GM18511 (cell line): ENCODE measurements at regions not wholly inside any gene's neighbourhood (a gene's known extent, or its start where the extent isn't known, plus 50 kb on each side); places are given as distances from the start of the nearest gene placed in this dataset.
A peak's percentile ranks its signal among the peaks of the same experiment; 100 is the strongest.
"Not testable (repeated sequence)": the region's sequence is repeated elsewhere in the genome, so short reads cannot be mapped to it uniquely, and the experiment has no call there.

ENCODE experiments used
- ATAC-seq: cut with Tn5 transposase; IDR thresholded peaks from one replicate; pipeline ENCODE4 v1.9.1; 2021; ENCODE audit warnings: mild to moderate bottlenecking, moderate library complexity; ENCODE audit not compliant: unreplicated experiment

DNA sequence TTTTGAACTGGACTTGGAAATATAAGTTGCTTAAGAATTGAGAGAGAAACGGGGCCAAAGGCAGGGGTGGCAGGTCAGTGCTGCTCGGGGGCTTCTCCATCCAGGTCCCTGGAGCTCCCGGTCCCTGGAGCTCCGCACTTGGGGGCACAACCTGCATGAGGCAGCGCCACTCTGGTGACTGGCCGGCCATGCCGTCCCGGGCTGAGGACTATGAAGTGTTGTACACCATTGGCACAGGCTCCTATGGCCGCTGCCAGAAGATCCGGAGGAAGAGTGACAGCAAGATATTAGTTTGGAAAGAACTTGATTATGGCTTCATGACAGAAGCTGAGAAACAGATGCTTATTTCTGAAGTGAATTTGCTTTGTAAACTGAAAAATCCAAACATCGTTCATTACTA, 76.9 kb upstream of the POTEG start:
- ATAC-seq: not testable (repeated sequence)

GRCh38 chr14:19489475-19489874, 55.3 kb upstream of the POTEG start:
- peak; percentile 58 for ATAC-seq

DNA sequence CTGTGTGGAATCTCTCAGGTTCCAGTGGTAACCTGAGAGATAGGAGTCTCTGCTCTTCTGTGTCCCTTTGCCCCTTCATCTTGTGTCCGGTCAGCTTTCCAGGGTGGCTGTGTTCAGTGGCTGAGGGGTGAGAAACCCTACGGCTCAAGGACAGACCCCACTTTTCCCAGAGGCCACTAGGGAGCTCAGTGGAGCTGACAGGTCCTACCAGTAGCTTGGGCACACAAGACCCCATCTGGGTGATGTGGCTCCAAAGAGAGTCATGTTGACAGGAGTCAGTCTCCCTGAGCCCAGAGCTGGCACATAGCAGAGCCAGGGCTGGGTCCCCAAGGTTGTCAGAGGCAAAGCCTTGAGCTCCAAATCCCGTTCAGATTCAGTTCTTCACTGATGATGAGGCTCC, 54.3 kb upstream of the POTEG start:
- ATAC-seq: not testable (repeated sequence)

- ATAC-seq: not testable (repeated sequence)
Measured at GRCh38 chr14:19487690-19488089, 53.5 kb upstream of the POTEG start.

DNA sequence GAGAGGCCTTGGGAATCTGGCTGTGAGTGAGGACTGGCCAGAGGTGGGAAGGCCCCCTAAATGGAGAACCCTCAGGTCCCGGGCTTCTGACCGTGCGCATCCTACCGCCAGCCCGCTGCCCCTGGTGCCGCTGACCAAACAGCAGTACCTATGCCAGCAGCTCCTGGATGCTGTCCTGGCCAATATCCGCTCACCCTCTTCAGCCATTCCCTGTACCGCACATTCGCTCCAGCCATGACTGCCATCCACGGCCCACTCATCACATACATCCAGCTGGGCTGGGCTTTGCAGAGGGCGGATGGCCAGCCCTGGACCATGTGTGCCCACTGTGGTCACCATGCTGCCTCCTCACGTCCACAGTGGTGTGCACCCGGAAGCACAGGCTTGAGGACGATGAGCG, 53.1 kb upstream of the POTEG start:
- not testable (repeated sequence) for ATAC-seq

DNA sequence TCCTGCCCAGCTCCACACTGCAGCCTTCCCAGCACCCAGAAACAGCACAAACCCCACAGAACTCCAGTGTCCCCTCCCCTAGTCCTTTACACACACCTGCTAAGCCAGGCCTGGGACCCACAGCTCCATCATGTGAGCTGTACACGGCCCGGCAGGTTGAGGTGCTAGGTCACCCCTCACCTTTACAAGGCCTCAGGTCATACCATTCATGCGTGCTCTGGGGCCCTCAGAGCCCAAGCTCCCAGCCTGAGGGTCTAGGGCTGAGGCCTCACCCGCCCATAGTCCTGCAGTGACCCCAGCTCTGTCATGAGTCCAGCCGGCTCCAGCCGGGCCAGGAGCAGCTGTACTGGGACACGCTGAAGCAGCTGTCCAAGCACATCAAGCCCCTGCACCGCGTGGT, 51.2 kb upstream of the POTEG start:
- not testable (repeated sequence) for ATAC-seq
